Dermis microvascular lymphatic vessel endothelial cell (primary cell): ENCODE measurements at regions not wholly inside any gene's neighbourhood (a gene's known extent, or its start where the extent isn't known, plus 50 kb on each side); places are given as distances from the start of the nearest gene placed in this dataset.
"Not testable (repeated sequence)": the region's sequence is repeated elsewhere in the genome, so short reads cannot be mapped to it uniquely, and the experiment has no call there.

Experiments
- DNase-seq, 2 donors: peaks; one replicate each; pipeline versions ENCODE4 v3.0.0 to v3.0.0-alpha.2; 2010; ENCODE audit warnings: low read depth in 2 of 2

DNA sequence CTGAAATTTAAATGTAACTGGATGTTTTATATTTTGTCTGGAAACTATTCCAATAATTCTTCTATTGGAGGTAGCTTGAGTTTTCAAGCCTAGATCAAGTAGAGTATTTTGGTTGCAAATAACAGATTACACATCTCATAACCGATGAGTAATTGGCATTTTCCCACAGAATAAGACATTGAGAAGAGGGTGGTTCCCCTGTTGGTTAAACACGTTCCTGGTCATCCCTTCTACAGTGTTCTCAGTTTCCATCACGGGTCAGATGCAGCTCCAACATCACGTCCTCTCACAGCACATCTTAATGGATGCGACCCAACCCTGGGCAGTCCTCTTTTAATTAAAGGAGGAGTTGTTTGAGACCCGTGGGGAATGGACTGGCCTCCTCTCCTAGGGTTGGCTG lies 149.0 kb upstream of the ZNF516 start:
- no peak for DNase-seq

DNA sequence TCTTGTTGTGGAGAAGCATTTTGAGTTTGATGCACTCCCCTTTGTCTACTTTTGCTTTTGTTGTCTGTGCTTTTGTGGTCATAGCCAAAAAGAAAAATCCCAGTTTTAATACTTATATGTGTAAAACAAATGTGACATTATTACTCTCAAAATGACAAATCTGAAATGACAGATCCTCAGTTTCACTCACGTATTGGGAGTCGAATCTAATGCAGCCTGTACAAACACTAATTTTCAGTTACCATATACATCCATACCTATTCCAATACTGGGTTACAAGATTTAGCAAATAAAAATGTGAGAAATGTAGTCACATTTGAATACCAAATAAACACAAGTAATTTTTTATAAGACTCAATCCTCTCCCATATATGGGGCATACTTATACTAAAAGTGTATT lies 148.2 kb upstream of the ZNF516 start:
- DNase-seq: no peak

DNA sequence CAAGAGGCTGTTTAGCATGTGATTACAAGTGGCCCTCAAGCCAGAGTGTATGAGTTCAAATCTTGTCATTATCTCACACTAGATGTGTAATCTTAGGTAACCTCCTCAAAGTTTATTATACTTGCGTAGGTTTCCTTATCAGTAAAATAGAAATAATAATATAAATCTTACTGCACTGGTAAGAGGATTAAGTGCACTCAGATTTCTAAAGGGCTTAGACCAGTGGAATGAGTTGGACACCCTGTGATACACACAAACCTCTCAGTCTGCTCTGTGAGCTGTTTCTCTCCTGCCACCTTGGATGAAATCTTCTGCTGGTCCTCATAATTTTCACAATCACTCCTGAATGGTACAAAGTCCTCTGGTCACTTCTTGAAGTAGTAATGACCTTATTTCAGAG lies 145.4 kb upstream of the ZNF516 start:
- no peak for DNase-seq

DNA sequence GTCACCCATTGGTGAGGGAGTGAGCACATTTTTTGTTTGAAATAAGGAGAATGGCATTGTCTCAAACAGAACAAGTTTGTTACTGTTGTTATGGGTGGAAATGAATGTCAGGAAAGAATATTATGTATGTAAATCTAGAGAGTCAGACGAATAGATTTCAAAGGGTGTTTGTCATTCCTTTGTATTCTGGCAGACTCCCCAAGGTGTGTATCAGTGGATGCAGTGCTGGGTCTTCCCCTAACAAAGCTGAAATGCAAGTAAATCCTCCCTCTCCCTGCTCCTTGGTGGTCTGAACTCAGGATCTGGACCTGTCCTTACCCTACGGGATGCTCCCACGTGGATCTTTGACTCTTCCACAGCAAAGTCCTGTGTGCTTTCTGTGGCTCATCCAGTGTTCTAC lies 139.5 kb upstream of the ZNF516 start:
- DNase-seq: no peak

DNA sequence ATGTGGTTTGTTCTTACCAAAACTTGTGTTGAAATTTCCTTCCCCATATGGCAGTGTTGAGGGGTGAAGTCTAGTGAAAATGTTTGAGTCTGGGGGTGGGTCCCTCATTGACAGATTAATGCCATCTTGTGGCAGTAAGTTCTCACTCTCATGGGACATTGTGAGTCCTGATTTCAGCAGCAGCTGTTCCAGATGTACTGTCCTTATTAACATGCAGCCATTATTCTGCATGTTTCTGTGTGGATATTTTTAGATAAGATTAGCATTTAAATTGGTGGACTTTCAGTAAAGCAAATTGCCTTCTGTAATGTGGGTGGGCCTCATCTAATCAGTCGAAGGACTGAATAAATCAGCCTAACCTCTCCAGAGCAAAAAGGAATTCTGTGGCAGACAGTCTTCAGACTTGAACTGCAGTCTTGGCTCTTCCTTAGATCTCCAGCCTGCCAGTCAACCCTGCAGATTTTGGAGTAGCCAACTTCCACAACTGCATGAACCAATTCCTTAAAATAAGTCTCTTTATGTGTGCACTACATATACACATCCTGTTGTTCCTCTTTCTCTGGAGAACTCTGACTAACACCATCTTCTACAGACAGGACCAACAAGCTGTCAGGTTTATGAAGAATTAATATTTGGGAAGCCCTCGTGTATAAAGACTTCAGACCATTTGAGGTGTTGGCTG lies 138.7 kb upstream of the ZNF516 start:
- DNase-seq: no peak

DNA sequence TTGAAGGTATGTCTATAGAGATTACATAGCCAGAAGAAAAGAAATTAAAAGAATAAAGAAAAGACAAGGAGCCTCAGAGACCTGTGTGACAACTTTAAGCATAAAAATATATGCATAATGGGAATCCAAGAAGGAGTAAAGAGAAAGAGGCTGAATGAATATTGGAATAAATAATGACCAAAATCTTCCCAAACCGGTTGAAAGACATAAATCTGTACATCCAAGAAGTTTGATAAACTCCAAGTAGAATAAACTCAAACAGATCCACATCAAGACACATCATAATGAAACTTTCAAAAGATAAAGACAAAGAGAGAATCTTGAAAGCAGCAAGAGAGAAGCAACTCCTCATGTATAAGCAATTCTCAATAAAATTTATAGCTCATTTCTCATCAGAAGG lies 132.4 kb upstream of the ZNF516 start:
- no peak for DNase-seq

DNA sequence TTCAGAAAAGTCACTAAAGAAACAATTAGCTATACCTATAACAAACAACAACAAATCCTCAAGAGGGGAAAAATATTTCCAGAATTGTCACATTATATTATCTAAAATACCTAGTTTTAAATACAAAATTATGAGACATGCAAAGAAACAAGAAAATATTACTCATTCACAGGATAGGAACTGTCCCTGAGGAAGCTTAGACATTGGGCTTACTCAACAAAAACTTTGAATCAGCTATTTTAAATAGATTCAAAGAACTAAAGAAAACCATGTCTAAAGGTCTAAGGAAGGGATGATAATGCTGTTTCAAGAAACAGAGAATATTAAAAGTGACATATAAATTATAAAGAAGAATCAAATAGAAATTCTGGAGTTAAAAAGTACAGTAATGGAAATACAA lies 131.9 kb upstream of the ZNF516 start:
- no peak for DNase-seq

DNA sequence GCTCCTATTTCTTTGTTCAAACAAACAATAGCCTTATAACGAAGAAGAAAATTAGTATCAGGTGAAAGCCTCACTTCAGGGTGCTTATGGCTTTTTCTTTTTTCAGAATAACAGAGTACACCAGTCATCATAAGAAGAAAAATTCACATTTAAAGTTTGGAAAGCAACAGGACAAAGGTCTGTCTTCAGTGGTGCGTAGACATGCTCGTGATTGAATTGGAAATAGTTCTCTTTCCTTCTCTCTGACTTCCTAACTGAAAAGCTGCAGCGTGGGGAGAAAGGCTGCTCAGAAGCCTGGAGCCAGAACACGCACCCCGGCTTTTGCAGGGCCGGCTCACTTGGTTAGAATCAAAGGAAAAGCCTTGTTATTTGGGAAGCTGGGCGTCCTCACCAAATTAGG lies 127.6 kb upstream of the ZNF516 start:
- DNase-seq: no peak

DNA sequence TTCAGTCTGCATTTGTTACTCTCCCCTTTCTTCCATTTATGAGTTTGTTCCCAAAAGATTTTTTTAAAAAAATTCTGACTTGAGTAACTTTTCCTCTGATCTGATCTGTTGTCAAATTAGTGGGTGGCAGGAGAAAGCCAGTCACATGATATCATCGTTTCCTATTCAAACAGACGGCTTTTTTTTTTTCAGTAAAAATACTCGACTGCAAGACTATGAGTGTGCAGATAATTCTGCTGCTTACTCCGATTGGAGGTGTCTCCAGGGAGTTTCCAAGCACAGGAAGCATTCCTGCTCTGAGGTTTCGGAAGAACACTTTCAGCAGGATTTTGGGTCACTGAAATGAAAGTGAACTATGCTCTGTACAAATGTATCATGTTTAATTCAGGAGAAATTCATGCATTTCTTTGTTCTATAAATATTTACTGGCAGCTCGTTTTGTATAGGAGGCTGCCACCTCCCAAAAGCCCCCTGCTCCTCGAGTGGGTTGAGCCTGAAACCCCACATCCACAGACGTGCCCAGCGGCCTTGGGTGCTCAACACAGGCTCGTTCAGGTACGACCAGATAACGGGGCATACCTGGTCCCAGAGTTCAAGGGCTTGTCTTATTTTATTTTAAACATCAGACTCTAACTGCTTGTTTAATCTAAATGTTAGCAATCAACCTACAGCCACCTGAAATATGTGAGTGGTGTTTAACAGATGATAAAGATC lies 126.9 kb upstream of the ZNF516 start:
- DNase-seq: peak in 1 of 2 donors; percentile 5

DNA sequence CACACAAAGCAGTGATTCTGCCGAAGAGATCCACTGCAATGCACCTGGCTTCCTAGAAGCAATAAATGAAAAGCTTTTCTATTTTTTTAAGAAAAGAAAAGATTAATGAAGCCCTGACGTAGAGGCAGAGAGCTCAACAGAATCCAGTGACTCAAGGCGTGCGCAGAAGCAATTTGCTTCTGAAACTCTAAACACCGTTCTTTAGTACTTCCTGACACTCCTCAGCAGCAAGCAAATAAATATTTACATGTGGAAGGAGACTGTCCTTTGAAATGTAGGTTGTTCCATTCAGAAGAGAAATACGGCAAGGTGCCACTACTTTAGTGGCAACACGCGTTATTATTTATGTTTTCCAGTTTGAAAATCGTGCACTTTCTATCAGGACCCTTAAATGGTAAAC lies 126.2 kb upstream of the ZNF516 start:
- DNase-seq: no peak

DNA sequence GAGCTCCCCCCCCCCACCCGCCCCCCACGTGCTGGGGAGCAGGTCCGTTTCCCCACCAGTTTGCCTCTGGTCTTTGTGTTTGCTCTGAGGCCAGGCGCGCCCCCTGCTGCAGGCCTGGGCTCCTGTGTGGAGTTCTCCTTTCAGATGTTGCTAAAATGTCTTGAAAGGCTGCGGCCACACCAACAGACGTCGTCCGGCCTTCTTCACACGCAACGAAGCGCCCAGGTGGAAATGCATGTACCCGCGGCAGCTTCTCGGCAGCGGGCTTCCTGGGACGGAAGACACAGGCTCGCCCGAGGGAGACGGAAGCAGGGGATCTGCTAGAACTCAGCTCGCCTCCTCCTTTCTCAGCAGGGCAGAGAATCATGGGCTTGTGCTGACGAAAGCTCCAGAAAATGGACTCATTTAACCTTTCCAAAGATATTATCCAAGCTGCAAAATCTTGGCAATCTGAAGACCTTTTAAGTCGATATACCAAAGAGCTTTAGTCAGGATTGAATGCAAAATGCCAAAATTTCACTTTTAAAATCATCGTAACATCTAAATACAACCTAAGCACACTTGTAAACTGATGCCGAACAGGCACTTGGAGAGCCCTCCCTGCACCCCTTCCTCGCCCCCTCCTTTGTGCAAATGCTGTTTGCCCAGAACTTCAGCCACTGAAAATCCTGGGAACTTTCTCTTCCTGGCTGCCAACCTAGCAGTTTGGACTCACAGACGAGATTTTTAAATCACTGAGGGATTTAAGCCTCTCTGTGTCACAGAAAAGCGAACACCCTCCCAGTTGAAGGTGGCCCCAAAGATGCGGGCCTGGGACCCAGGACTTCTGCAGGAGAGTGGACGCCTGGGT lies 125.5 kb upstream of the ZNF516 start:
- peak in 1 of 2 donors; percentile 36 for DNase-seq

DNA sequence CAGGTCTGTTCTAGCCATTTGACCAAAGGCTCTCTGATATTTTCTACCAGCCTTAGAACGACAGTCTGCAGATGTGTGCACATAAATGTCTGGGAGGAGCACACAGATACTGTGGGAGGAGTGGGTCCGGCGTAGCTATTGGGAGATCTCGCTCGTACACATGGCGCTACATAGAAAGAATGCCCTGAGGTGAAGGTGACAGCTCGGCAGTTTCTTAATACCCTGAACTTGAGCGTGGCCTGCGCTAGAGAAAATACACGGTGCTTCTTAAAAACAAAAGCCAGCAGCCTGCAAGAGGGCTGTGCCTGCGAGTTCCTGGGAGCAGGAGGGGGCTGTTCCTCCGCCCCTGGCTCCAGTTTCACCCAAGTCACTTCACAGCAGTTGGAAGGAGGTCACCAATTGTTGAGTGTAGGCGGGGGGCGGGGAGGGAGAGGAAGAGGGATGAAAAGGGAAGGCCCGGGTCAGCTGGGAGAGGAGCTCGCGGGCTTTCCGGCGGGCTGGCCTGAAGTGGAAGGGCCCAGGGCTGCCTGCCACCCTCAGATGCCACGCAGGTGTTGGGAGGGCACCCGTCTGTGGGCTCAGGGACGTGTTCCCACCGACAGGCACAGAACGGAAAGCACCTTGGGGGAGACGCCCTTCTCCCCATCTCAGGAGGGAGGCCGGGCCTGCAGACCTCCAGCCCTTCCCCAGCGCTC lies 124.7 kb upstream of the ZNF516 start:
- no peak for DNase-seq

DNA sequence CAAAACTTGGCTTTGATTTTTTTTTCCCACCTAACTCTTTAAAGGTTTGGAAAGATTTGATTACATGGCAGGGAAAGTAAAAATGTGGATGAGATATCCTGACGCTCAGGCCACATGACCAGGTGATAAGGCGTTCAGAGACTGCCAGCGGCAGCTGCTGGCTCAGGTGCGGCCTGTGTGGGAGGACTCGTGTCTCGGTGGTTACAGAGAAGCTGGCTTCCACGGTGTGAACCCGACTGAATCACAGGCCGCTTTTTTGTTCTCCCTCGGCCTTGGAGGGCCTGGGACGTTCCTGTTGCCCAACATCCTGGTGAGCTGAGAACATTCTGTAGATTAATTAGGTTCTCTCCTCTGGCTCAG lies 124.2 kb upstream of the ZNF516 start:
- DNase-seq: no peak

DNA sequence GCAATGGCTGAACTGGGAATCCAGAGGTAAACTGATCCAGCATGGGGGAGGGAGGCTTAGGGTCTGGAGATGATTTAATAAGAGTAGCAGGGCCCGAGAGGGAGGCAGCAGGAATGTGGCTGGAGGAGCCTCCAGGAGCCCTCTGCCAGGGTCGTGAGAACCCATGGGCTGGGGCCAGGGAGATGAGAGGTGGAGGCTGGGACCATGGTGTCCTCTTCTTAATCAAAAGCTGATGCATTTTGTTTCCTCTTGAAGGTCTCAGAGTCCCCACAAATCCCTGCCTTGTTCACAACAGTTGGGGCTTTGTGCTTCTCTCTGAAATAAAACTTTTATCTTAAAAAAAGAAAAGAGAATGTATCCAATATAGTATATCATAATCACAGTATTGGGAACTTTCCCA lies 123.7 kb upstream of the ZNF516 start:
- no peak for DNase-seq

DNA sequence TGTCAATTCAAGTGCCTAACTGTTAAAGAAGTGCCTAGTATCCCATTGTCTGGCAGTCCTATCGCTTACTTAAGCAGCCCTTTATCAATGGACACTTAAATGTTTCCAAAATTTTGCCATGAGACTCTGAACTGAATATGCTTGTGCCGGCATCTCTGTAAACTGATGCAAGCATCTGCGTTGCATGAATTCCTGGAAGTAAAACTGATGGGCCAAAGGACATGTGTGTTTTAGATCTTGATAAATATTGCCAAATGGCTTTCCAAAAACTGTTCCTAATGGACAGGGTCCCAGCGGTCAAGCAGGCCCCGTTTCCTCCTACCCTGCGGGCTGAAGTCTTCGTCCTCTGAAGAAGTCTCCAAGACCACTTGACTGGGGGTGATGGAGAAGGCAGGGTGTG lies 121.3 kb upstream of the ZNF516 start:
- no peak for DNase-seq

DNA sequence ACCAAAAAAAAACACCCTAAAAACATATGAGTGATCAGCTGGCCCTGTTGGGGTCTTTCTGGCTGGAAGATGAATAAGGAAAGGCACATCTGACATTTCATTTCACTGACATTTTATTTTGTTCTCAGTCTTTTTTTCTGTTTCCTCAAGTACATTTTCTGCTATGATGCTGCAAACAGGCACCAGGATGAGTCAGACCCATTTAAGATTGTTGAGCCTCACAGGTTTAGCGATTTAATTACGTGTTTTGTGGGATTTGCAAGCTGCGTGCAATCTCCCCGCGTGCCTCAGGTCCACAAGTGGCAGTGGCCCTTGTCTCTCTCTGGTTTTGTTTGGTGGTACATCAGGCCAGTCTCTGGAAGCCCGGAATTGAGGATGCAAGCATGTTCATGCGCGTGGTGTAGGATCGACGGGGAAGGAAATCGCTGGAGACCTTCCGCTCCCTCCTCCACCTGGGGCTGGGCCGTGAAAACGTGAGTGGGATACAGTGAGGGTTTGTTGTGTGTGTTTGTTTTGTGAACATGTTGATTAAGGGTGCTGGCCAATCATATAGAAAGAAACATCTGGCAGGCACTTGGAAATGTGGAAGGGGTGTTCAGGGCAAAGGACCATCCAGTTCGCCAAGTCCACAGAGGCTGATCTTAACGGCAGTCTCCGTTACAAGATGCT lies 120.2 kb upstream of the ZNF516 start:
- no peak for DNase-seq

DNA sequence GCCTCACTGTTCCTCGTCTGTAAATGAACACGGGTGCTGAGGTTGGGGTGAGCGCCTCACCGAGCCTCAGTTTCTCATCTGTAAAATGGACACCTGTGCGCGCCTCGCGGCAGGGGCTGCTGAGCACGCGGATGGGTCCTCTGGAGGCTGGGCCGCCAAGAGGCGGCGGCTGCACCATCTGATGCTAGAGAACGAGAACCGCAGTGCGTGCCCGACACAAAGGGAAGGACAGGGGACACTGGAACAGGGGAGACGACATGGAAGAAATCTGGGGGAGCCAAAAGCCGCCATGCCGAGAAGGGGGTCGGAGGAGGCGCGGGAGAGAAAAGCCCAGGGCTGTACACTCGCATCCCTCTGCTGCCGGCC lies 118.7 kb upstream of the ZNF516 start:
- DNase-seq: no peak

DNA sequence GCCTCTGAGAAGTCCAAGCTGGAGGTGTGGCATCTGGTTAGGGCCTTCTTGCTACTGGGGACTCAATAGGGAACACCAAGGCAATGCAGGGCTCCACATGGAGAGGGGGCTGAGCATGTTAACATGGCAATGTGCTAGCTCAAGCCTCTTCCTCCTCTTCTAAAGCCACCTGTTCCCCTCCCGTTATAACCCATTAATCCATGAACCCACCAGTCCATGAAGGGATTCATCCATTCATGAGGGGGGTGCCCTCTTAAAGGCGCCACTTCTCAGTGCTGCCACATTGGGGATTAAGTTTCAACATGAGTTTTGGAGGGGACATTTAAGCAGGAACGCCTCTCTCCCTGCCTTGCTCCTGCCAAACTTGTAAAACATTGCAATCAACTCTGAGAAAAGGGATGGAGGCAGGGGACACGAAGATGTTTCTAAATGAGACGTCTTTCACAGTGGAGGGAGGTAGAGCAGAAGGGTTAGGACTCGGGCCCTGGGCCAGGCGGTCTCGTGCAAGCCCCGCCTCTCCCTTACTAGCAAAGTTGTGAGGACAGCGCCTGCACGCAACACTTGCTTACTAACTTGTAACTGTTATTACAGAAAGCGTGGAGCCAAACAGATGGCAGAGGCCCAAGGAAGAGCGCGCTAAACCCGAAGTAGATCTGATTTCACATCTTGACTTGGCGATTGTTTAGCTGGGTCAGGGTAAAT lies 118.2 kb upstream of the ZNF516 start:
- no peak for DNase-seq

DNA sequence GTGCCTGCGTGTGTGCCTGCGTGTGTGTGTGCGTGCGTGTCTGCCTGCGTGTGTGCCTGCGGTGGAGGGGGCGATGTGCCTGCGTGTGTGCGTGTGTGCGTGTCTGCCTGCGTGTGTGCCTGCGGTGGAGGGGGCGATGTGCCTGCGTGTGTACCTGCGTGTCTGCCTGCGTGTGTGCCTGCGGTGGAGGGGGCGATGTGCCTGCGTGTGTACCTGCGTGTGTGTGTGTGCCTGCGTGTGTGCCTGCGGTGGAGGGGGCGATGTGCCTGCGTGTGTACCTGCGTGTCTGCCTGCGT lies 116.7 kb upstream of the ZNF516 start:
- not testable (repeated sequence) for DNase-seq

DNA sequence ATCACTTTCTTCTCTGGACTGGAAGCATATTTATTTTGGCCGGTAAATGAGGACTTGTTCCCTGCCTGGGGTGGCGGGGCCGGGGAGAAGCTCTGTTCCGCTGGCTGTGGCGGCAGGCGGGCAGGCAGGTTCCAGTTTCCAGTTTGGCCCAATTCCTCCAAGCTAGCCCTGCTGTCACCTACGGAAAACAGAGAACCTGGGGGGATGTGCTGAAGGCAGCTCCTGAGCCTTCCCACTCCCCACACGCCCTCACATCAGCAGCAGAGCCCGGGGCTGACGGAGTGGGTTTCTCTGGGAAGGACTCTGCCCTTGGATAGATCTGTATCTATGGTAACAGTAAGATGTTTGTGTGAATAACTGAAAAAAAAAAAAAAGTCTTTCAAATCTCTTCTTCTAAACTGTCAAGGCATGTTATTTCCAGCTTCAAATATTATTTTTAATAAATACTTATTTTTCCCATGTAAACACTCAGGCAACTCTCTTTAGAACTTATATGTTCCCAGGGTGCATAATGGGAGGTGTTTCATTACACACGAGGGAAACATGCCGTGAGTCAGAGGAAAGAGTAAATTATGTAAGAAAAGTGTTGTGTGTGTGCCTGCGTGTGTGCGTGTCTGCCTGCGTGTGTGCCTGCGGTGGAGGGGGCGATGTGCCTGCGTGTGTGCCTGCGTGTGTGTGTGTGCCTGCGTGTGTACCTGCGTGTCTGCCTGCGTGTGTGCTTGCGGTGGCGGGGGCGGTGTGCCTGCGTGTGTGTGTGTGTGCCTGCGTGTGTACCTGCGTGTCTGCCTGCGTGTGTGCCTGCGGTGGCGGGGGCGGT lies 116.1 kb upstream of the ZNF516 start:
- no peak for DNase-seq
